ENCODE measurements at regions not wholly inside any gene's neighbourhood (a gene's known extent, or its start where the extent isn't known, plus 50 kb on each side); places are given as distances from the start of the nearest gene placed in this dataset.

GRCh38 chr6:40788661-40789655 lies 201.8 kb upstream of the LRFN2 start:
- DNase-seq = no peak

- DNase-seq = no peak
These were observed 195.2 kb upstream of the LRFN2 start for GRCh38 chr6:40782355-40782754.

- no peak for DNase-seq
These were observed 193.5 kb upstream of the LRFN2 start for GRCh38 chr6:40780637-40781036.

GRCh38 chr6:40779409-40779808 lies 192.2 kb upstream of the LRFN2 start:
- no peak for DNase-seq

- DNase-seq = no peak
These were observed 191.8 kb upstream of the LRFN2 start for GRCh38 chr6:40778918-40779317.

GRCh38 chr6:40778196-40778595 lies 191.0 kb upstream of the LRFN2 start:
- DNase-seq = no peak

GRCh38 chr6:40774932-40775331 lies 187.8 kb upstream of the LRFN2 start:
- peak in 1 of 2 experiments; percentile 24 for DNase-seq

- DNase-seq = no peak
These were observed 183.6 kb upstream of the LRFN2 start for GRCh38 chr6:40770794-40771193.

- DNase-seq = no peak
These were observed 177.6 kb upstream of the LRFN2 start for GRCh38 chr6:40764726-40765125.

GRCh38 chr6:40762981-40763380 lies 175.8 kb upstream of the LRFN2 start:
- no peak for DNase-seq

- DNase-seq = peak in 1 of 2 experiments; percentile 9
These were observed 173.7 kb upstream of the LRFN2 start for GRCh38 chr6:40760887-40761286.

GRCh38 chr6:40759838-40760237 lies 172.7 kb upstream of the LRFN2 start:
- DNase-seq = peak; percentile 16 to 31

GRCh38 chr6:40759264-40759663 lies 172.1 kb upstream of the LRFN2 start:
- DNase-seq = no peak

GRCh38 chr6:40755749-40756452 lies 168.7 kb upstream of the LRFN2 start:
- no peak for DNase-seq

GRCh38 chr6:40755046-40755681 lies 168.0 kb upstream of the LRFN2 start:
- DNase-seq = no peak

GRCh38 chr6:40754461-40755045 lies 167.4 kb upstream of the LRFN2 start:
- DNase-seq = no peak

- DNase-seq = no peak
These were observed 166.7 kb upstream of the LRFN2 start for GRCh38 chr6:40753675-40754448.

- DNase-seq = no peak
These were observed 165.9 kb upstream of the LRFN2 start for GRCh38 chr6:40753048-40753447.

GRCh38 chr6:40744835-40745234 lies 157.7 kb upstream of the LRFN2 start:
- DNase-seq = no peak

- no peak for DNase-seq
These were observed 156.7 kb upstream of the LRFN2 start for GRCh38 chr6:40743690-40744446.

- DNase-seq = no peak
These were observed 156.1 kb upstream of the LRFN2 start for GRCh38 chr6:40743226-40743625.

GRCh38 chr6:40740518-40740917 lies 153.4 kb upstream of the LRFN2 start:
- no peak for DNase-seq
